Activated CD4-positive, alpha-beta T cell treated with anti-CD3 and anti-CD28 coated beads, Interleukin-2, amount 50 U/mL, for 24 hours (primary cell): ENCODE measurements at regions not wholly inside any gene's neighbourhood (a gene's known extent, or its start where the extent isn't known, plus 50 kb on each side); places are given as distances from the start of the nearest gene placed in this dataset.
"Not testable (repeated sequence)": the region's sequence is repeated elsewhere in the genome, so short reads cannot be mapped to it uniquely, and the experiment has no call there.

Experiments
- DNase-seq, 2 donors: peaks; one replicate each; pipeline ENCODE4 v3.0.0-alpha.2; 2020; ENCODE audit warnings: low read depth in 1 of 2, low spot score in 1 of 2

- DNase-seq = peak; percentile 45 to 62
Measured at GRCh38 chr7:65722361-65722792, 150.5 kb upstream of the VKORC1L1 start.

DNA sequence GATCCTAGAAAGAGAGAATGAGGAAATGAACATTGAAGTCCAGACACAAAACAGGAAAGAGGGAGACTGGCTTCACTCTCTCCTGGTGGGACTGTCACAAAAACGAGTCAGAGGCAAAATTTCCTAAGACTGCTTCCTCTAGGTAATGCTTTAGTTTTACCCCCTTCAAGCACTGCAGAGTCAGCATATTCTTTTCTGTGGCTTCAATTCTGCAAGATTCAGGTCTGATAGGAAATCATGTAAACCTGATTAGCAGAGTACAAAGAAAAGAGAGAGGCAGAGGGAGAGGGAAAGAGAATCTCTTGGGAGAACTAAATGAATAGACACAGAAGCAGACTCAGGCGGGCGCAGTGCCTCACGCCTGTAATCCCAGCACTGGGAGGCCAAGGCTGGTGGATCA is 145.7 kb upstream of the VKORC1L1 start:
- DNase-seq = not testable (repeated sequence)

DNA sequence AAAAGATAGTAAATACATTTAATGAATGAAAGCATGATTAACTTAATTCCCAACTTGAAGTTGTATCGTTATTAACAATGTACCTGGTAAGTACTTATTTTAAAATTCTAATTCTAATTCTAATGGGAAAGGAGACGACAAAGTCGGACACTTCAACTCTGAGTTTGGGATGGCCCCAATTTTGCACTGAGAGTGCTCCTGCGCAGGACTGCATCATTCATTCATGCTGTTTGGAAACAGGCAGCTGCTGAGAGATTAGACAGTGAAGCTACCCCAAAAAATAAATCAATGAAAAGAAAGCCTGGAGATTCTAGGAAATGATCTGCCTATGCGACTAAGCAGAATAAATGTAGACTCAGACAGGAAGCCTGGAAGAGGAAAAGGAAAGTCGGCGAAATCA is 141.7 kb upstream of the VKORC1L1 start:
- DNase-seq = no peak

DNA sequence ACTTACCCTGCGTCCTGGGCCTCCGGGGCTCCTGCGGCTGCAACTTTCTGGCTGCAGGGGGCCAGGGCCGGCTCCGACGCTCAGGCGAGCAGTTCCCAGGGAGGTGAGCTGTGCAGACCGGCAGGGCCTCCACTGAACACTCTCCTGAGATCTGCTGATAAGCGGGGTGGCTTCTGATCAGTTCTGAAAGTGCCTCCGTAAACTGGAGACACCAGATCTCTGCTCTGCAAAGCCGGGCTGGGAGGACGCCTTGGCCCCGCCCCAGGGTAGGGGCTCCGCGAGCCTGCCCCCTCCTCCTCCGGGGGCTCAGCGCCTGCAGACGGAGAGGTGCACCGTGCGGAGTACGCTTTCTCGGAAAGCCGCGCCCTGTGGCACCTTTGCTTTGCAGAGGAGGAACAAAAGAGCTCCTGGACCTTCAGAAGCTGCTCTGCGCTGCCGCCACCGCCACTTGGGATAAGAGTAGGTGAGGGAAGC is 141.3 kb upstream of the VKORC1L1 start:
- DNase-seq = no peak

- DNase-seq = no peak
Measured at GRCh38 chr7:65744406-65744805, 128.5 kb upstream of the VKORC1L1 start.

DNA sequence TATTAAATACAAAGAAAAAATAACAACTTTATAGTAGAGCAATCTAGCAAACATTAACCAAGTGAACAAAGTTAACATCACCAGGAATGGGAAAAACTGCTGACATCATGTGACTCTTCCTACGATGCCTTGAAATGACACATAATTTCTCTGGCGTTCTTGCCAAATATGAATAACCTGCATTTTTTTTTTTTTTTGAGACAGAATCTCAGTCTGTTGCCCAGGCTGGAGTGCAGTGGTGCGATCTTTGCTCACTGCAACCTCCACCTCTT is 126.5 kb upstream of the VKORC1L1 start:
- no peak for DNase-seq

DNA sequence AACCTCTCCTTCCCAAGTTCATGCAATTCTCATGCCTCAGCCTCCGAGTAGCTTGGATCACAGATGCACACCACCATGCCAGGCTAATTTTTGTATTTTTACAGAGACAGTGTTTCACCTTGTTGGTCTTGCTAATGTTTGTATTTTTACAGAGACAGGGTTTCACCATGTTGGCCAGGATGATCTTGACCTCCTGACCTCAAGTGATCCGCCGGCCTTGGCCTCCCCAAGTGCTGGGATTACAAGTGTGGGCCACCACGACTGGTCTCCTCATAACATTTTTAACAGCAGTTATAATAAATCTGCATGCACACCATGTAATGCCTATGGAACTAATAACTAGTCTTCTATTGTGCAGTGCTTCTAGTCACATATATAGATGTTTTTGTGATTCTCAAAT is 123.8 kb upstream of the VKORC1L1 start:
- no peak for DNase-seq

- no peak for DNase-seq
Measured at GRCh38 chr7:65749518-65749917, 123.4 kb upstream of the VKORC1L1 start.

DNA sequence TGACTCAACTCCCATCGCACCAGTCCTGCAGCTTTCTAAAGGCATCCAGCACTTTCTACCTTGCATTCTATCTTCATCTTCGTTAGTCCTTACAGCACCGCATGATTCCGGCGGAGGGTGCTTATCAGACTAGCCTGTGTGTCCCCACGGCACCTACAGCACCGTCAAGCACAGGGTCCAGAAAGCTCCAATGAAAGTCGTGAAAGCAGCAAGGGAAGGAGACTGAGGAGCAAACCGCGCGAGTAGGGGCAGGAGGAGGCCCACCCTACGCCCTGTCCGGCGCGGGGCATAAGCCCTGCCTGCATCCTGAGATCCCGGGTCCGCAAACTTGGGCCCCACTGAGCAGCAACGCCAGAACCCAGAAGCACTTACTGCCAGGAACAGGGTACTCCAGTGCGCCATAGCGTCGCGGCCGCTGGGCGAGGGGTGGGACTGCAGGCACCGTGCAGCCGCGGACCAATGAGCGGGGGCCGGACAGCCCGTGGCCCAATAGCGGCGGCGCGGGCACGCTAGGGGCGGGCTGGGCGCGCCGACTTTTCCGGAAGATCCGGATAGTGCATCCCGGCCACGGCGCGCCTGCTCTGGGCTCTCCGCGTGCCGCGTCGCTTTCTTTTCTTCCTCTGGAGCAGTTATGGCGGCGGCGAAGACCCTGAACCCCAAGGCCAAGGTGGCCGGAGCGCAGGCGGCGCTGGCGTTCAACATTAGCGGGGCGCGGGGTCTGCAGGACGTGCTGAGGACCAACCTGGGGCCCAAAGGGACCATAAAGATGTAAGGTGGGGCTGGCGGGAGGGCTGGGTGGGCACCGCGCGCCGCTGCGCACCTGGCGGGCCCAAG is 122.1 kb upstream of the VKORC1L1 start:
- peak; percentile 71 to 81 for DNase-seq

DNA sequence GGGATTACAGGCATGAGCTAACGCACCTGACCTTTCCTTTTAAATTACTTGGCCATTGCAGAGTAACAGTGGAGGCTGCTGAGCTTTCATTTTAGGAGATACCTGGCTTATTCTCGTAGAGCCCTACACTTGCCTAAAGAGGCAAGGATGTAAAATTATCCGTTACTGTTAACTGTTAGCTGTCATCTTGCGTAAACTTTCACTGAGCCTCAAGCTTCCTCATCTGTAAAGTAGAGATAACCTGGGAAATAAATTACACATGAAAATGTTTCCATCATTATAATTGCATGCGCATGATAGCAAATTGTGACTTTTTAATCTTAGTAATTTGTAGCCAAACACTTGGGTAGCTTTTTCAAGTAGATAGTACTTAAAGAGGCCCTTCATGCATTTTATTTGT is 118.8 kb upstream of the VKORC1L1 start:
- DNase-seq = not testable (repeated sequence)

DNA sequence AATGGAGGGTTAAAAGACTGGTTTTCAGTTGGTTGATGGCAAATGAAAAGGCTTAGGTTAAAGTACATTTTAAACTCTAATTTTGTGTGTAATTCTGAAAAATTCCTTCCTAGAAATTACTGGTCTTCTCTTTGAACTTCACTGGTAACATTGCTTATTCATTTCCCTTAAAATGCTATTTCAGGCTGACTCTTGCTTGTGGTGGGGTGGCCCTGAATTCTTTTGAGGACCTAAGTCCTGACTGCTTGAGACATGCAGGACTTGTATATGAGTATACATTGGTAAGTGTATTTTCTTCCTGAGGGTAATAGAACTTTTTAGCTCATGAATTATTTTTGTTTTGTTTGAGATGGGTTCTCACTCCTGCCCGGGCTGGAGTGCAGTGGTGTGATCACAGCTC is 113.9 kb upstream of the VKORC1L1 start:
- not testable (repeated sequence) for DNase-seq

- DNase-seq = not testable (repeated sequence)
Measured at GRCh38 chr7:65762712-65763111, 110.2 kb upstream of the VKORC1L1 start.

DNA sequence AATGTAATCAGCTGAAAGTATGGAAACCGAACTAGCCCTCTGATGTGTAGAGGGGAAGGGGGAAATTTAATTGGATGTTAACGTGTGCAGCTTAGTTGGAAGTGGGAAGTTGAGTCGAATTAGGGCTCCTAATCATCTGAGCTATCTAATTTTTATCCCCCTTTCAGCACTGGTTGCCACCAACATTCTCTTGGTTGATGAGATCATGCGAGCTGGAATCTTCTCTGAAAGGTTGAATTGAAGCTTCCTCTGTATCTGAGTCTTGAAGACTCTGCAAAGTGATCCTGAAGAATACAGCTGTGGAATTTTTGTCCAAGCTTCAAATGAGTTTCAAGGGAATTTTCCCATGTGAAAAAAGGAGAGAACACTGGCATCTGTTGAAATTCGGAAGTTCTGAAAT is 109.8 kb upstream of the VKORC1L1 start:
- DNase-seq = not testable (repeated sequence)

DNA sequence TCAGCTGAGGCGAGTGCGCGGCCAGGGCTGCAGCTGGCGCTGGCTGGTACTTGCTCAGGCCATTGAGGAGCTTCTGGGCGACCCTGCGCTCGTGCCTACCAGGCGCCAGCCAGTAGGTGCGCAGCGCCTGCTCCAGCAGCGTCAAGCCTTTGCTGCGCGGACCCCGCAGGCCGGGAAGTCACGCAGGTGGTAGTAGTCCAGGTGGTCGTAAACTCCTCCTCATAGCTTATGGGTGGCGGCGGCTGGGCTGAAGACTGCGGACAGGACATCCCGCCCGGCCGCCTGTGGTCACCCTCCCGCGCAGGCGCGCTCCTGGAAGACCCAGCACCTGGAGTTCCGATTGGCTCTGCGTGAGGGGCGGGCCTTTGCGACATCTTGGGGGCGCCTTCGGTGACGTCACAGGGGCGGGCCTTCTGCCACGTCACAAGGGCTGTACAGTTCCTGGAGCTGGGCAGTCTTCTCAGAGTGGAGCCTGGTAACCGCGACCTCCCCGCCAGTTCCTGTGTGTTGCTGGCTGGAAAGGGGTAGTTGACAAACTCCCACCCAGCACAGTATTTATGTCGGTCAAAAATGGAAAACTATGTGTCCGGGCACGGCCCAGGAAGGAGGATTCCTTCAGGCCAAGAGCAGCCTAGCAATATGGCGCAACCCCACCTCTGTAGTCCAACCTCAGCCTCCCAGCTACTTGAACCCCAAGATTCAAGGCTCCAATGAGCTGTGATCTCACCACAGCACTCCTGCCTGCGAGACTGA is 102.2 kb upstream of the VKORC1L1 start:
- DNase-seq = peak; percentile 89 to 91

DNA sequence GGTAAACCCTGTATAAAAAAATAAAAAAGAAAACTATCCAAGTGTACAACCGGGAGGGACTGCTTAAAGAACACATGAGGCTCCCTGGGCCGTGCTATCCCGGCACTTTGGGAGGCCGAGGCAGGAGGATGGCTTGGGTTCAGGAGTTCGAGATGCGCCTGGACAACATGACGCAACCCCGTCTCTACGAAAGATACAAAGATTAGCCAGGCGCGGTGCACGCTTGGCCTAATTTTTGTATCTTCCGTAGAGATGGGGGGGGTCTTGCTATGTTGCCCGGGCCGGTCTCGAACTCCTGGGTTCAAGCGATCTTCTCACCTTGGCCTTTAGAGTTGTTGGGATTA is 101.7 kb upstream of the VKORC1L1 start:
- DNase-seq = not testable (repeated sequence)

- not testable (repeated sequence) for DNase-seq
Measured at GRCh38 chr7:65776677-65777076, 96.2 kb upstream of the VKORC1L1 start.

- DNase-seq = not testable (repeated sequence)
Measured at GRCh38 chr7:65789943-65790342, 82.9 kb upstream of the VKORC1L1 start.

DNA sequence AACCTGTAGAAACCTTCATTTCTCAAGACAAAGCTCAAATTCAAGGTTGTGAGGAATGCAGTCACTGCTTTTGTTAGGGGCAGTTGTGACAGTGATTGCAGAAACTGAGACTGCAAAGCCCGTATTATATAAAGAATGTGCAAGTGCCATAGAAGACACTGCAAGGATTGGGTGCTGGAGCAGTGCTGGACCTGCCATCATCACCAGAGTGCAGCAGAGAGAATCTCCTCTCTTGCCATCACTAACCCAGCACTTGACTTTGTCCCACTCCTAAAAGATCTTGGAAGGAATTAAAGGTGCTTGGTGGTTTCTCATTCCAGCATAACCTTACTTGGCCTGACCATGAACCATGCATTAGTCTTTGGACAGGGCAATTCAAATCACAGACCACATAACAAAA is 81.1 kb upstream of the VKORC1L1 start:
- not testable (repeated sequence) for DNase-seq

- DNase-seq = not testable (repeated sequence)
Measured at GRCh38 chr7:65792726-65793125, 80.1 kb upstream of the VKORC1L1 start.

DNA sequence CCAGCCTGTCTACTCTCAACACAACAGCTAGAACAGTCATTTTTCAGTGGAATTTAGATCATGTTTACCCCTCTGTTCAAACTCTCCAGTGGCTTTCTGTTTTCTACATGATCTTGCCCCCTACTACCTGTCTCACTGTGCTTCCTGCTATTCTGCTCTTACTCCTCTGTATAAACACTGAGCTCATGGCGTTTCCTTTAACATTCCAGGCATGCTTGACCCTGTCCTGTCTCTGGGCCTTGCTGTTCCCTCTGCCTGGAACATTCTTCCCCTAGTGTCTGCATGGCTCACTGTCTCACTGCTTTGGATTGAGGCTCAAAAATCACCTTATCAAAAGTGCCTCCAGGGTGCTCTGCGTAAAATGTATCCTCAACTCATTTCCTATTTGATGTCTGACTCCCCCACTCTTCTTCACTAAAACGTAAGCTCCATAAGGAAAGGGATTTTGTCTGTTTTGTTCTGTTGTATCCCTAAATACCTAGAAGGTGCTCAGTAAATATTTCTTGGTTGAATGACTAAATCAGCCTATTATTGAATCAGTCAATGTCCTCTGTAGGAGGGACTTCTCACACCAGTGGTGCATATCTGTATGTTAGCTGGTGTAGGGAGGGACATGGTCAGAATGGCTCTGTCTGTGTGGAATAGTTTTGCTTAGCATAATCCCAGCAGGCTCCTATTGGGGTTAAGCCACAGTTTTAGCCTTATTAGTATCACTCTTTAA is 78.0 kb upstream of the VKORC1L1 start:
- DNase-seq = not testable (repeated sequence)

DNA sequence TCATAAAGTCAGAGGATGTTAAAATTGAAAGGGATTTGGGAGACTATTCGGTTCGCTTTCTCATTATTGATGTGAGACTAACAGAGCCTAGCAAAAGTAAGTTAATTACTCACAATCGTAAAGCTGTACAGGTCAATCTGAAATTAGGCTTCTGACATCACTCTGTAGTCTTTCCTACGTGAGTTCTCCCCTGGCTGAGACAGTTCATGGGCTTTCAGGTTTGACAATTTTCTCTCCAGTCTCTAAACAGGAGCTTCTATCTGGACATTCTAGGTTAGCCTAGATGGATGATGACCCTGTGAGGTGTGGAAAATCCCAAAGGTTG is 77.5 kb upstream of the VKORC1L1 start:
- DNase-seq = not testable (repeated sequence)

DNA sequence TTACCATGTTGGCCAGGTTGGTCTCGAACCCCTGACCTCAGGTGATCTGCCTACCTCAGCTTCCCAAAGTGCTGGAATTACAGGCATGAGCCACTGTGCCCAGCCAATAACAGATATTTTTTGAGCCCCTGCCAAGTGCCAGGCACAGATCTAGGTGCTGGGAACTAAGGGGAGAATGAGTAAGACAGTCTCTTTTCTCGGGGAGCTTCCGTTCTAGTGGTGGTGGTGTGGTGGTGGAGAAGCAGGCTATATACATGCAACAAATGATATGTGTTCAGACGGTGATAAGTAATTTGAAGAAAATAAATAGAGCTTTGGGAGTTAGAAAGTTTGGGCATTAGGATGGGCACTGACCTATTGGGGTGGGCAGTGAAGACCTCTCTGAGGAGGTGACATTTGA is 76.7 kb upstream of the VKORC1L1 start:
- no peak for DNase-seq
